GM21390 (cell line): ENCODE measurements at regions not wholly inside any gene's neighbourhood (a gene's known extent, or its start where the extent isn't known, plus 50 kb on each side); places are given as distances from the start of the nearest gene placed in this dataset.

Experiments used
- ATAC-seq: cut with Tn5 transposase; IDR thresholded peaks from one replicate; pipeline ENCODE4 v1.9.1; 2021; ENCODE audit not compliant: unreplicated experiment

- no peak for ATAC-seq
Observed at GRCh38 chrX:40457406-40457805, 123.4 kb upstream of the ATP6AP2 start.

GRCh38 chrX:40452031-40452430 is 128.7 kb upstream of the ATP6AP2 start:
- ATAC-seq = no peak

- ATAC-seq = no peak
Observed at GRCh38 chrX:40449956-40450706, 130.6 kb upstream of the ATP6AP2 start.

GRCh38 chrX:40449396-40449795 is 131.4 kb upstream of the ATP6AP2 start:
- no peak for ATAC-seq

GRCh38 chrX:40448793-40449192 is 132.0 kb upstream of the ATP6AP2 start:
- ATAC-seq = no peak

- ATAC-seq = no peak
Observed at GRCh38 chrX:40446921-40447320, 133.8 kb upstream of the ATP6AP2 start.

GRCh38 chrX:40445691-40446090 is 135.1 kb upstream of the ATP6AP2 start:
- ATAC-seq = no peak

- ATAC-seq = no peak
Observed at GRCh38 chrX:40444798-40445496, 135.8 kb upstream of the ATP6AP2 start.

- ATAC-seq = no peak
Observed at GRCh38 chrX:40444133-40444532, 136.6 kb upstream of the ATP6AP2 start.

- no peak for ATAC-seq
Observed at GRCh38 chrX:40440866-40441265, 139.9 kb upstream of the ATP6AP2 start.

GRCh38 chrX:40439625-40440532 is 140.9 kb upstream of the ATP6AP2 start:
- no peak for ATAC-seq

GRCh38 chrX:40437348-40437747 is 143.4 kb upstream of the ATP6AP2 start:
- ATAC-seq = no peak

- ATAC-seq = no peak
Observed at GRCh38 chrX:40434947-40435346, 145.8 kb upstream of the ATP6AP2 start.

GRCh38 chrX:40434443-40434842 is 146.3 kb upstream of the ATP6AP2 start:
- ATAC-seq = no peak

- ATAC-seq = no peak
Observed at GRCh38 chrX:40433160-40433559, 147.6 kb upstream of the ATP6AP2 start.

- ATAC-seq = no peak
Observed at GRCh38 chrX:40424259-40424658, 156.5 kb upstream of the ATP6AP2 start.

- no peak for ATAC-seq
Observed at GRCh38 chrX:40423299-40423698, 157.5 kb upstream of the ATP6AP2 start.

GRCh38 chrX:40422021-40422420 is 158.7 kb upstream of the ATP6AP2 start:
- ATAC-seq = no peak

GRCh38 chrX:40420899-40421729 is 159.7 kb upstream of the ATP6AP2 start:
- ATAC-seq = no peak

- ATAC-seq = no peak
Observed at GRCh38 chrX:40418813-40419195, 162.0 kb upstream of the ATP6AP2 start.
